ENCODE measurements at regions not wholly inside any gene's neighbourhood (a gene's known extent, or its start where the extent isn't known, plus 50 kb on each side); places are given as distances from the start of the nearest gene placed in this dataset.

GRCh38 chr10:10403762-10404161 lies 613.9 kb upstream of the CELF2 start (continued):
- TF ChIP-seq MAZ (IDR thresholded peaks at IDR 0.05; ENCODE audit: borderline replicate concordance, low read depth, low read length) = no peak
- TF ChIP-seq HES2 (IDR thresholded peaks at IDR 0.05) = no peak
- TF ChIP-seq EHF (CRISPR knock-in tag; IDR thresholded peaks at IDR 0.05) = no peak
- TF ChIP-seq MYC (IDR thresholded peaks at IDR 0.05; ENCODE audit: borderline replicate concordance, low read length) = no peak
- TF ChIP-seq RARB (CRISPR knock-in tag; IDR thresholded peaks at IDR 0.05) = no peak
- no peak for TF ChIP-seq CBX8 (IDR thresholded peaks at IDR 0.05)
- TF ChIP-seq ESRRA (IDR thresholded peaks at IDR 0.05; ENCODE audit: borderline replicate concordance, low read length) = no peak
- no peak for TF ChIP-seq HOXB5 (CRISPR knock-in tag; IDR thresholded peaks at IDR 0.05)
- no peak for TF ChIP-seq RFX5 (IDR thresholded peaks at IDR 0.05)
- TF ChIP-seq NFE2L2 (conservative IDR thresholded peaks at IDR 0.05; ENCODE audit: low read length) = no peak
- TF ChIP-seq POLR2A (IDR thresholded peaks at IDR 0.05; ENCODE audit: low read length) = no peak
- TF ChIP-seq RCOR1 (IDR thresholded peaks at IDR 0.05; ENCODE audit: low read depth, low read length) = no peak

- Histone ChIP-seq H3K4me1 (no peaks in the 10 kb centered on the region), H3K9me3 (peaks cover 2% of the 10 kb centered on the region; the same call in 1 of the 3 replicates), H3K4me2 (no peak overlapping the region), H3K4me3 (no peak overlapping the region), H3K27ac (no peak overlapping the region)
- TF ChIP-seq MAFK (IDR thresholded peaks at IDR 0.05; ENCODE audit: partially characterized antibody) = no peak
- TF ChIP-seq CBX2 (IDR thresholded peaks at IDR 0.05; ENCODE audit: borderline replicate concordance, low read depth) = no peak
- TF ChIP-seq REST (IDR thresholded peaks at IDR 0.05) = no peak
- TF ChIP-seq POLR2AphosphoS2 (conservative IDR thresholded peaks at IDR 0.05; ENCODE audit: low read length) = no peak
- TF ChIP-seq CHD2 (IDR thresholded peaks at IDR 0.05; ENCODE audit: low read length, partially characterized antibody) = no peak
- TF ChIP-seq MAX (IDR thresholded peaks at IDR 0.05) = no peak
- ChIA-PET CTCF (no interaction called here), POLR2A (no interaction called here)
- ATAC-seq (no peak), FAIRE-seq (no peak), DNase-seq (ENCODE audit: low read depth in 1 of 2, low spot score in 1 of 2) (no peak)
- WGBS (ENCODE audit: missing lambda C conversion rate) = 35% methylated on average over 3 of the region's 3 CpGs
These were observed 600.0 kb upstream of the CELF2 start for GRCh38 chr10:10417671-10418070.

- CTCF ChIA-PET = no interaction called here
- Histone ChIP-seq H3K4me2 (no peak overlapping the region), H3K27ac (no peak overlapping the region), H3K9me3 (peaks cover 2% of the 10 kb centered on the region; the same call in 1 of the 3 replicates), H3K4me1 (no peaks in the 10 kb centered on the region), H3K4me3 (no peak overlapping the region)
- FAIRE-seq (no peak), DNase-seq (ENCODE audit: low read depth in 1 of 2, low spot score in 1 of 2) (no peak), ATAC-seq (no peak)
- POLR2A ChIA-PET = no interaction called here
- 1% methylated on average over 6 of the region's 6 CpGs for WGBS (ENCODE audit: missing lambda C conversion rate)
- no peak for TF ChIP-seq MYC (IDR thresholded peaks at IDR 0.05; ENCODE audit: borderline replicate concordance, low read length)
- no peak for TF ChIP-seq KDM1A (IDR thresholded peaks at IDR 0.05; ENCODE audit: low read depth)
- no peak for TF ChIP-seq RCOR1 (IDR thresholded peaks at IDR 0.05; ENCODE audit: low read depth, low read length)
- no peak for TF ChIP-seq BHLHE40 (IDR thresholded peaks at IDR 0.05; ENCODE audit: low read depth, low read length)
- TF ChIP-seq HES2 (IDR thresholded peaks at IDR 0.05) = no peak
- TF ChIP-seq EHMT2 (IDR thresholded peaks at IDR 0.05; ENCODE audit: low read depth) = no peak
- TF ChIP-seq NPAS2 (CRISPR knock-in tag; IDR thresholded peaks at IDR 0.05; ENCODE audit: borderline replicate concordance) = no peak
- TF ChIP-seq JUNB (IDR thresholded peaks at IDR 0.05) = no peak
- TF ChIP-seq TFCP2L1 (CRISPR knock-in tag; IDR thresholded peaks at IDR 0.05) = no peak
- no peak for TF ChIP-seq CEBPB (IDR thresholded peaks at IDR 0.05)
- TF ChIP-seq ZNF302 (CRISPR knock-in tag; IDR thresholded peaks at IDR 0.05) = no peak
- TF ChIP-seq ZSCAN20 (CRISPR knock-in tag; IDR thresholded peaks at IDR 0.05) = no peak
These were observed 599.3 kb upstream of the CELF2 start for GRCh38 chr10:10418387-10418786.
